Lower leg skin (tissue), 3 donors: ENCODE measurements at regions not wholly inside any gene's neighbourhood (a gene's known extent, or its start where the extent isn't known, plus 50 kb on each side); places are given as distances from the start of the nearest gene placed in this dataset.

Experiments
- POLR2A ChIP-seq, 2 donors: fragments of 450-650 bp; IDR thresholded peaks; one replicate each; pipeline ENCODE4 v1.6.1; 2016 to 2017; ENCODE audit warnings: antibody characterized with exemption in 2 of 2, mild to moderate bottlenecking in 1 of 2, moderate library complexity in 1 of 2
- TF ChIP-seq, protein P1 (sequence below), 3 donors: fragments of 450-650 bp; IDR thresholded peaks; one replicate each; pipeline ENCODE4 v1.5.1; 2016; ENCODE audit warnings: antibody characterized with exemption in 3 of 3, mild to moderate bottlenecking in 3 of 3, moderate library complexity in 2 of 3

DNA sequence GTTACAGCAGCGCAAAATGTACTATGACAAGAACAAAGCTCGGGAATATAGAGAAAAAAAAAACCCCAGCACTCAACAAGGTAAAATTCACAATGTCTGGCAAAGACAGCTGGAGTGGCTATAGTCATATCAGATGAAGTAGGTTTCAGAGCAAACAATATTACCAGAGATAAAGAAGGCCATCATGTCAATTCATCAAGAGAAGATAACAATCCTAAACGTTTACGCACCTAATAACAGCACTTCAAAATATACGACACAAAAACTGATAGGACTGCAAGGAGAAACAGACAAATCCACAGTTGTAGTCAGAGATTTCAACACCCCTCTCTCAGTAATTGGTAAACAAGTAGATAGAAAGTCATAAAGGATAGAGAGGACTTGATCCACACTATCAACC lies 455.2 kb downstream of the PTPRU start:
- TF ChIP-seq, protein P1, sequence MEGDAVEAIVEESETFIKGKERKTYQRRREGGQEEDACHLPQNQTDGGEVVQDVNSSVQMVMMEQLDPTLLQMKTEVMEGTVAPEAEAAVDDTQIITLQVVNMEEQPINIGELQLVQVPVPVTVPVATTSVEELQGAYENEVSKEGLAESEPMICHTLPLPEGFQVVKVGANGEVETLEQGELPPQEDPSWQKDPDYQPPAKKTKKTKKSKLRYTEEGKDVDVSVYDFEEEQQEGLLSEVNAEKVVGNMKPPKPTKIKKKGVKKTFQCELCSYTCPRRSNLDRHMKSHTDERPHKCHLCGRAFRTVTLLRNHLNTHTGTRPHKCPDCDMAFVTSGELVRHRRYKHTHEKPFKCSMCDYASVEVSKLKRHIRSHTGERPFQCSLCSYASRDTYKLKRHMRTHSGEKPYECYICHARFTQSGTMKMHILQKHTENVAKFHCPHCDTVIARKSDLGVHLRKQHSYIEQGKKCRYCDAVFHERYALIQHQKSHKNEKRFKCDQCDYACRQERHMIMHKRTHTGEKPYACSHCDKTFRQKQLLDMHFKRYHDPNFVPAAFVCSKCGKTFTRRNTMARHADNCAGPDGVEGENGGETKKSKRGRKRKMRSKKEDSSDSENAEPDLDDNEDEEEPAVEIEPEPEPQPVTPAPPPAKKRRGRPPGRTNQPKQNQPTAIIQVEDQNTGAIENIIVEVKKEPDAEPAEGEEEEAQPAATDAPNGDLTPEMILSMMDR (IDR thresholded peaks at IDR 0.05), result no peak
- no peak for TF ChIP-seq POLR2A (IDR thresholded peaks at IDR 0.05)
